Ishikawa (cell line): ENCODE measurements at regions not wholly inside any gene's neighbourhood (a gene's known extent, or its start where the extent isn't known, plus 50 kb on each side); places are given as distances from the start of the nearest gene placed in this dataset.

Experiments
- NFIC ChIP-seq: IDR thresholded peaks from 2 replicates; pipeline ENCODE4 v1.6.1; 2012
- TAF1 ChIP-seq: IDR thresholded peaks from 2 replicates; pipeline ENCODE4 v1.6.1; 2012; ENCODE audit warnings: low read depth, mild to moderate bottlenecking
- TCF12 ChIP-seq: IDR thresholded peaks from 2 replicates; pipeline ENCODE4 v1.6.1; 2012; ENCODE audit warnings: low read depth
- TEAD4 ChIP-seq: IDR thresholded peaks from 2 replicates; pipeline ENCODE4 v1.6.1; 2012
- YY1 ChIP-seq: IDR thresholded peaks from 2 replicates; pipeline ENCODE4 v1.6.1; 2012; ENCODE audit warnings: low read depth
- TF ChIP-seq, protein P1 (sequence below): IDR thresholded peaks from 2 replicates; pipeline ENCODE4 v1.6.1; 2012
- TF ChIP-seq, protein P2 (sequence below): IDR thresholded peaks from 2 replicates; pipeline ENCODE4 v1.6.1; 2012

DNA sequence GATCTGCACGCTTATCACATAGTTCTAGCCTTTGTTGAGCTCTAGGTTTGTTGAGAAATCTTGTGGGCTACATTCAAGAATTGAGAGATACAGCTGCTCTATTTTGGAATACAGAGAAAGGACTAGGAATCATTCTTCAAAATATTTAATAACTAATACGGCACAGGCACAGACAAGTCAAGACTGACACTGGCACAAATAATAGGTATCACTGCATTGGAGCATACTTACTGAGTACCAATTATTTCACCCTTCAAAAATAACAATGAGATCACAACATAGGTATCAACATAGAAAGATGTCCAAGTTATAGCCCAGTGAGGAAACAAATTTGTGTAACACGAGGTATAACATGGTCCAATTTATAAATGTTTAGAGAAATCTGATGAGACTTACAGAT is 133.7 kb upstream of the TSC22D2 start:
- TF ChIP-seq, protein P1, sequence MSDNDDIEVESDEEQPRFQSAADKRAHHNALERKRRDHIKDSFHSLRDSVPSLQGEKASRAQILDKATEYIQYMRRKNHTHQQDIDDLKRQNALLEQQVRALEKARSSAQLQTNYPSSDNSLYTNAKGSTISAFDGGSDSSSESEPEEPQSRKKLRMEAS, result no peak
- no peak for TF ChIP-seq TEAD4
- TF ChIP-seq YY1, result no peak
- no peak for TF ChIP-seq TAF1
- TF ChIP-seq TCF12, result no peak
- TF ChIP-seq NFIC, result no peak
- TF ChIP-seq, protein P2, sequence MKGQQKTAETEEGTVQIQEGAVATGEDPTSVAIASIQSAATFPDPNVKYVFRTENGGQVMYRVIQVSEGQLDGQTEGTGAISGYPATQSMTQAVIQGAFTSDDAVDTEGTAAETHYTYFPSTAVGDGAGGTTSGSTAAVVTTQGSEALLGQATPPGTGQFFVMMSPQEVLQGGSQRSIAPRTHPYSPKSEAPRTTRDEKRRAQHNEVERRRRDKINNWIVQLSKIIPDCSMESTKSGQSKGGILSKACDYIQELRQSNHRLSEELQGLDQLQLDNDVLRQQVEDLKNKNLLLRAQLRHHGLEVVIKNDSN, result no peak
